GM19467 (cell line): ENCODE measurements at regions not wholly inside any gene's neighbourhood (a gene's known extent, or its start where the extent isn't known, plus 50 kb on each side); places are given as distances from the start of the nearest gene placed in this dataset.

Source experiments
- ATAC-seq: cut with Tn5 transposase; IDR thresholded peaks from one replicate; pipeline ENCODE4 v1.9.1; 2021; ENCODE audit warnings: mild to moderate bottlenecking, moderate library complexity; ENCODE audit not compliant: unreplicated experiment

DNA sequence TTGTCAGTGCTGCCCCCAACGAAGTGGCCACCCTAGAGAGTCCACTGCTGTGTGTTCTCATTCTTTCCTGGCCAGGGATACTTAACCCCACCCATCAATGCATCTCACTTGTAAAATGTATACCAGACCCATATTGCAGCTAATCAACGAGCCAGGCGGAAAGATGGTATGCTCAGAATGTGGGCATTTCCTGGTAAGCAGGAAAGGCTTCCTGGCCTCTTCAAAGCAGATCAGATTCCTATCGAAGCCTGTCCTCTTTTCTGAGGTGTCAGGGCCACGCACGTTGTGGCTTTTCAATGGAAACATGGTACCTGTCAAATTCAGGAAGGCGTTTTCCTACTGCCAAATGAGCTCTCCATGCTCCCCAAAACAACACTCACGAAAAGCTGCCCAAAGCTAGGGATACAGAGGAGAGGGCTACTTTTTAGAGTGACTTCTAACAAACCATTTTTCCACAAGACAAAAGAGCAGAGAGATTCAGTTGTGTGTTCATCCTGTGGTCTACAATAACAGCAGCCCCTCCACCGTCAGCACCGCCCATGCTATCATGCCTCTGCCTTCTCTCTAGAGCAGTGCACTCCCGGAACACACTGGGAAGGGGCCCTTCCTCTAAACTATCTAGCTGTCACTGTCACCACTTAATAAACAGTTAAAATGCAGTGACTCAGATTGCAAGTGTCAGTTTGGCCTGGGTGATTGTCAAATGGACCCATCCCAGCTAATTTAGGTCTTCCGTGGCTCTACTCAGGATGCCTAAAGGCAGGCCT, 535.1 kb downstream of the RNF144A start:
- ATAC-seq, result no peak

DNA sequence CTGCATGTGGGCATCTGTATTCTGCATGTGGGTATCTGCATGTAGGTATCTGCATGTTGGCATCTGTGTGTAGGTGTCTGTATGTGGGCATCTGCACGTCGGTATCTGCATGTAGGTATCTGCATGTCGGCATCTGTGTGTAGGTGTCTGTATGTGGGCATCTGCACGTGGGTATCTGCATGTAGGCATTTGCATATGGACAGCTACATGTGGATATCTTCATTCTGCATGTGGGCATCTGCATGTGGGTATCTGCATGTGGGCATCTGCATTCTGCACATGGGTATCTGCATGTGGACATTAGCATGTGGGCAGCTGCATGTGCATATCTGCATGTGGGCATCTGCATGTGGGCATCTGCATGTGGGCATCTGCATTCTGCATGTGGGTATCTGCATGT, 537.4 kb downstream of the RNF144A start:
- ATAC-seq, result no peak

DNA sequence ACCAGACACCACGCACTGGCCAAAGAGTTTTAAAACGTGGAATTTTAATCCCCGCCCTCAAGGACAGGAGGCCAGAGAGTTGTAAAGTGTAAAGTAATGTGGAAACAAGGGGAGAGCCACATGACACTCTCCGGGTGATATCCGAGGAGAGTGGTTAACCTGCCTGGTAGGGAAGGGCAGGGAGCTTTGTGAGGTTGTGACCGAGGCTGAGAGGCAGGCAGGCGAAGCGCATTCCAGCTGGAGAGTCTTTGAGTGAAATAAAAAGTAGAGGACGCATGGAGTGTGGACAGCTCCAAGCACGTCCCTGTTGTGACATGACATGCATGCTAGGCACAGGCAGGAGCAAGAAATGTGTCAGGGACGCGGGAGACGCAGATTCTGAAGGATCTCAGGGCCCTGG, 539.5 kb downstream of the RNF144A start:
- no peak for ATAC-seq

DNA sequence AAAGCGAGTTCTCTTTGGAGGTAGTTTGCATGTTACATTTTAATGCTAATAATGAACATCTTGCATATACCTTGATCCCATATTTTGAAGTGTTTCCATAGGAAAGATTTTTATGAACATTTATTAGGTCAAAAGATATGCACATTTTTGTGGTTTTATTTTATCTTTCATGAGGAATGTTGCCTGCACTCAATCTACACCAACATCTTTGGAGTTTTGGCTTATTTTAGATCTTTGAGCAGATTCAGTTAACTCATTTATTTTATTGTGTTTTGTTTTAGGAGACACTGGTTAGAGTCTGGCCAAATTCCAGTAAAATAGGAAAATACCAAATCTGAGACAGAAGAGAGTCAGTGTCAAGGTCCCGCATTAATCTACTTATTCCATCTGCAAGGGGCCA, 540.9 kb downstream of the RNF144A start:
- no peak for ATAC-seq

DNA sequence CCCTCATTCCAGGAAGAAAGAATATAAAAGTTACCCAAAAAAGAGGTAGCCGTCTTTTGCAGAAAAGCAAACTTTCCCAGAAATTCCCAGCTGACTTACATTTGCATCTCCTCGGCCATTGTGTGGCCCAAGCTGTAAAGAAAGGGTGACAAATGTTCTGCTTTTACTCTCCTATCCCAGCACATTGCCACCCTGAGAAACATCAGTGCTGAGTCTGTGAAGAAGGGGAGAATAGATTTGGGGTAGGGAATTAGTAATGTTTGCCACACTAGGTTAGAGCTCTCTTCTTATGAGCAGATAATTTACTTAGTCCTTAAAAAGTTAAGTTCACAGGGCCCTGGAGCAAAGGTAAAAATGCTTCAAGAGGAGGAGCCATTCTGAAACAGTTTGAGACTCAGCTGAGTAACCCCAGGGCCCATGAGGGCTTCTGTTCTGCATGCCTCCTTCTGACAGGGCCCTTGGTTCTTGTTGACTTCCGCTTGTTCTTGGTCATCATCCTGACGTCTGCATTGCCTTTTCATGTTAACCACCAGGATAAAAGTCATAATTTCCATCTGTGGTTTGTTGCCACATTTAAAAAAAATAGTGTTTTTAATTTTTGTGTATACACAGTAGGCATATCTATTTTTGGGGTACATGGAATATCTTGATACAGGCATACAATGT, 550.7 kb downstream of the RNF144A start:
- no peak for ATAC-seq

- ATAC-seq, result no peak
Measured at GRCh38 chr2:7468448-7468828, 551.2 kb downstream of the RNF144A start.

DNA sequence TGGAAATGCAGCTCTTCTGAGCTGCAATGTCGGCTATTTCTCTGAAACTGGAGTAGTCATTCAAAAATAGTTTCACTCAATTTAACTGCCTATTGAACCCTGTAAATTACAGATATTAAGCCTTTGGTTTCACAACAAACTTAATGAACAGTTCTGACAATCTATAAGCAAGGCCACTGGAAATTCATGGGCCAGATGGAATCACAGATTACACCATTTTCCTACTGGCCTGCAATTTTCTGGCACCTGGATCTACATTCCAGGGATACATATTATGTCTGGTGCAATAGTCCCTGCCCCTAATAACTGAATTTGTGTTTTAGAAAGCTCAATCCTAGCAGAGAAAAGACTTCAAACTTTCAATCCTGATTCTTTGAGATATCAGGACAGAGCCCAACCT, 551.7 kb downstream of the RNF144A start:
- no peak for ATAC-seq

DNA sequence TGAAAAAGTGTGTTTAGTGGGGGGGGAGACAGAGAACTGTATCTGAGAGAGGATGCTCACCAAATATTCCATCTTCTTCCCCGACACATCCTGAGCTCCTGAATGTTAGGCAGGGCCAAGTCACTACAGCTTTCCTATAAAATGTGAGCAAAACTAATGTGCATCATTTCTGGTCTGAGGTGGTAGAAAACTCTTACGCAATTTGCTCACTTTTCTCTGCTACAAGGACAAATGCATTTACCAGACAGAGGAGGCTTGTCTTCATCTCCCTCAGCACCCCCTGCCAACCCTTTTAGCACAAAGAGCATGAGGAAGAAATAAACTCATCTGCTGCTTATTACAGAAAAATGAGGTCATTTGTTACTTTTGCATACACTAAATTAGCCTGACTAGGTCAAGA, 554.0 kb downstream of the RNF144A start:
- ATAC-seq, result no peak

DNA sequence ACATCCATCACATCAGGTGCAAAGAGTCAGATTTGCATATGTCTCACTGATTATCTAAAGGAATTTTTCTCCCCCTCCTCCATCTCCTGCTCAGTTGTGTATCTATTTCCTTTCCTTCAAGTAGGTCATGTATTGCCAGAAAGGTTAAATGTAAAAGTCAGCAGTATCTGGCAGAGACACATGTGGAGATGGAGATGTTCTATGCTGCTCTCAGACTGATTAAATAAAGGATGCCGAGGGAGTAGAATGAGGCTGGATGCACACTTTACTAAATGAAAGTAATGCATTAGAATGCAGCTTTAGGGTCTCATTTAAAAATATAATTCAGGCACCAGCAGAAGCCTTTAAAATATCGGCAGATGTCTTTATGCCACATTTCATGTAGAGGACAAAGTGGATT, 555.3 kb downstream of the RNF144A start:
- no peak for ATAC-seq

DNA sequence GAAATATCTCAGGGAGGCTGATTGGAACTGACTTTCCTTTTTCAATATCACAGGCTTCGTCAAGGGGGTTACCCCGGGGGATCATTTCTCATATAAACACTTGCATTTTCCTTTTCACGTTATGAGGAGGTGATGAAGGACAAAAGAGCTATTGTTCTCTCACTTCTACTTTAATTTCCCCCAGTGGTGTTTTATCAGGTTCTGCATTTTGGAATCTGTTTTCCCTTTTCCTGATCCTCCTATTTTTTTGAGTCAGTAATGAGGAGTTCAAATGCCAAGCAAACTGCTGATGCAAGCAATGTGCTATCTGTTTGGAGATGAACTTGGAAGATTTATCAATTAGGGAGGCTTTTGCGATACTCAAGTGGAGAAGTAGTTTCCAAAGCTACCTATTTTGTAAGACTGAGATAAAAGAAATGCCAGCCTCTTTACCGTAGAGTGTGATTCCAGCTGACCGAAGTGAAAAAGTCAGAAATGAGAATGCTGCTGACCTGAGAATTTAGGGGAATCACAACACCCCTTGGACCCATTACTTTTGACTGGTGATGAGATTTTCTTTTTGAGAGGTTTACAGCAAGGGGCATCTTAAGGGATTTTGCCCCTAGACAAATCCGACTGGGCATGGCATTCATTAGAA, 556.0 kb downstream of the RNF144A start:
- ATAC-seq, result no peak

GRCh38 chr2:7476371-7476770, 559.2 kb downstream of the RNF144A start:
- ATAC-seq, result no peak

DNA sequence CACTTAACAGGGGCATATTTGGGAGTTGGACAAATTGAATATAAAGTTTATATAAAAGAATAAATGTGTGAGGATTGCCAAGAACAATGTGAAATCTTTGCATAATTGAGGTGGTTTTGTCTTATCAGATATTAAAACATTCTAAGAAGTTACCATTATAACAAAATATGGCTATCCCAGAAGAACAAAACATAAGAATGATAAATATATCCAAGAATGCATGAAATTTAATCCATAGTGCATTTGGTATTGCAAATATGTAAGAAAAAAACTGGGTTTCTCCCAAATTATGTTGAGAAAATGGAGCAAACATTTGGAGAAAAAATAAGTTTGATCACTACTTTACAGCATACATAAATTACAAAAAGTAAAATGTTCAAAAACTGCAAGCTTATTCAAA, 562.4 kb downstream of the RNF144A start:
- no peak for ATAC-seq

- ATAC-seq, result no peak
Measured at GRCh38 chr2:7480431-7480830, 563.2 kb downstream of the RNF144A start.

DNA sequence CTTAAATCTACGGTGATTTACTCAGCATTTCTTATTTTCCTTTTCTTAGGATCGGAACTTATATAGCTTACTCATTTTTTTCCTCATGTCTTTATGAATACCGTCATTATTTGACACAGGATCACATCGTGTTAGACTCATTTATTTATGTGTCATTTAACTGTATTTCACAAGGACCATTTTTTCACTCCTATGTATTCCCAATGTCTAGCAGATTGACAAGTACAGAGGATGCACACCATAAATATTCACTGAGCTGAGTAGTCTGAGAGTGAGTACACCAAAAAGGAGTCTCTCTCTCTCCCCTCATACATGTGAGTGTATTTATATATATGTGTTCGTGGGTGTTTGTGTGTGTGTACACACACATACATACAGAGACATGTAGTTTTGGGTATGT, 573.5 kb downstream of the RNF144A start:
- no peak for ATAC-seq

- no peak for ATAC-seq
Measured at GRCh38 chr2:7492719-7493118, 575.5 kb downstream of the RNF144A start.

- no peak for ATAC-seq
Measured at GRCh38 chr2:7497178-7497577, 580.0 kb downstream of the RNF144A start.

- no peak for ATAC-seq
Measured at GRCh38 chr2:7499018-7499417, 581.8 kb downstream of the RNF144A start.

- ATAC-seq, result no peak
Measured at GRCh38 chr2:7502336-7502735, 585.1 kb downstream of the RNF144A start.

- no peak for ATAC-seq
Measured at GRCh38 chr2:7508296-7508943, 591.2 kb downstream of the RNF144A start.

DNA sequence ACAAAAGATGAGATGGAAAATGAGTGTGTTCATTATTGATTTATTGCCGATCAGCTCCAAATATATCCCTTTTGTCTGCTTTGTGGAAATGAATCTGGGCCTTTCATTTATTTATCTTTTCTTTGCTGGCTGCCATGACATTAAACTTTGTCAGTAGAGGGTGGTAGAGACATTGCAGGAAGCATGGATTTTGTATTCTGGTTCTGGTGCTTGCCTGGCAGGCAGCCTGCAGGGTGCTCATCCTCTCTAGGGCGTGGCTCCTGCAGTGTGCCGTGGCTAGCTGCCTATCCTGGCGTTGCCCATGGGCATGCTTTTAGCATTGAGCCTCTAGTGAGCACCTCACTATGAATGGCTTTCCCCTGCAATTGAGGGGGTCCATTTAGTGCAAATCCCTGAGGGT, 593.1 kb downstream of the RNF144A start:
- ATAC-seq, result no peak

- ATAC-seq, result no peak
Measured at GRCh38 chr2:7513834-7514233, 596.6 kb downstream of the RNF144A start.

DNA sequence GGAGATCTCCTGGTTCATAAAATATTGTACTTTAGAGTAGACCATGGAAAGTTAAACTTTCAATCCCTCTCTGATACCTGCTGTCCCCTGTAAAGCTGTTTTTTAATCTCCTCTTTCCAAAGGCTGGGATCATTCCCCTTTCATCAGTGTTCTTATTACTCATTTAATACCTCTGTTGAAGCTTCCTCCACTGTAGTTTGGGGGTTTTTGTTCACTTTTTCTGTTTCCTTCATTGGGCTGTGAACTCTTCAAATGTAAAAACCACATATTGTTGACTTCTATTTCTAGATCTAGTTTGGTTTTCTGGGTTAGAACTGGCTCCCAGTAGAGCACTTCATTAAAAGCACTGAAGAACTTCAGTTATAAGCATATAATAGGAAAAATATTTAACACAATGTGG, 598.1 kb downstream of the RNF144A start:
- ATAC-seq, result no peak
